ENCODE measurements at regions not wholly inside any gene's neighbourhood (a gene's known extent, or its start where the extent isn't known, plus 50 kb on each side); places are given as distances from the start of the nearest gene placed in this dataset.

GRCh38 chr2:20882466-20883170 is 59.7 kb upstream of the LDAH start:
- Histone ChIP-seq H3K4me1 (no peaks in the 10 kb centered on the region), H3K4me3 (no peak overlapping the region), H3K9me3 (peaks cover 0 to 7% (median 0%) of the 10 kb centered on the region in 3 donors), H3K27me3 (no peaks in the 10 kb centered on the region), H3K36me3 (replicated peaks in 1 of 2; ENCODE audit: insufficient read depth in 1 of 2, low read depth in 2 of 2) (no peaks in the 10 kb centered on the region), H3K27ac (no peak overlapping the region)
- intact Hi-C loops (cut with DNase I) = no loop called here
- no peak for ATAC-seq
- TF ChIP-seq POLR2A (IDR thresholded peaks at IDR 0.05) = no peak
- TF ChIP-seq CTCF (IDR thresholded peaks at IDR 0.05) = no peak
- WGBS, 2 donors = 64 to 67% methylated on average over 4 of the region's 4 CpGs
- DNase-seq = no peak

- DNase-seq (no peak), ATAC-seq (no peak)
- Histone ChIP-seq H3K4me3 (no peak overlapping the region), H3K4me1 (no peaks in the 10 kb centered on the region), H3K27me3 (no peaks in the 10 kb centered on the region), H3K36me3 (replicated peaks in 1 of 2; ENCODE audit: insufficient read depth in 1 of 2, low read depth in 2 of 2) (no peaks in the 10 kb centered on the region), H3K27ac (no peak overlapping the region), H3K9me3 (peaks cover 0 to 7% (median 0%) of the 10 kb centered on the region in 3 donors)
- WGBS, 2 donors = 58 to 62% methylated on average over 8 to 13 of the region's 13 CpGs
- TF ChIP-seq CTCF (IDR thresholded peaks at IDR 0.05) = no peak
- TF ChIP-seq POLR2A (IDR thresholded peaks at IDR 0.05) = no peak
- intact Hi-C loops (cut with DNase I) = no loop called here
Measured at GRCh38 chr2:20880221-20880771, 57.4 kb upstream of the LDAH start.

GRCh38 chr2:20879221-20879620 is 56.3 kb upstream of the LDAH start:
- 69 to 88% methylated on average over 2 to 5 of the region's 5 CpGs for WGBS, 2 donors
- DNase-seq (no peak), ATAC-seq (no peak)
- H3K4me1 ChIP-seq = no peaks in the 10 kb centered on the region
- intact Hi-C loops (cut with DNase I) = no loop called here
- H3K9me3 ChIP-seq = peaks cover 0 to 7% (median 0%) of the 10 kb centered on the region in 3 donors
- no peaks in the 10 kb centered on the region for H3K36me3 ChIP-seq (replicated peaks in 1 of 2; ENCODE audit: insufficient read depth in 1 of 2, low read depth in 2 of 2)
- TF ChIP-seq CTCF (IDR thresholded peaks at IDR 0.05) = no peak
- no peak for TF ChIP-seq POLR2A (IDR thresholded peaks at IDR 0.05)
- no peak overlapping the region for H3K27ac ChIP-seq
- no peak overlapping the region for H3K4me3 ChIP-seq
- H3K27me3 ChIP-seq = no peaks in the 10 kb centered on the region

GRCh38 chr2:20877960-20878359 is 55.1 kb upstream of the LDAH start:
- DNase-seq (no peak), ATAC-seq (no peak)
- no peaks in the 10 kb centered on the region for H3K36me3 ChIP-seq (replicated peaks in 1 of 2; ENCODE audit: insufficient read depth in 1 of 2, low read depth in 2 of 2)
- H3K4me3 ChIP-seq = no peak overlapping the region
- peaks cover 0 to 7% (median 0%) of the 10 kb centered on the region in 3 donors for H3K9me3 ChIP-seq
- no peaks in the 10 kb centered on the region for H3K4me1 ChIP-seq
- no peak for TF ChIP-seq POLR2A (IDR thresholded peaks at IDR 0.05)
- TF ChIP-seq CTCF (IDR thresholded peaks at IDR 0.05) = no peak
- H3K27ac ChIP-seq = no peak overlapping the region
- intact Hi-C loops (cut with DNase I) = no loop called here
- H3K27me3 ChIP-seq = no peaks in the 10 kb centered on the region
- WGBS, 2 donors = 9 to 17% methylated on average over 2 of the region's 2 CpGs
